ENCODE measurements at regions not wholly inside any gene's neighbourhood (a gene's known extent, or its start where the extent isn't known, plus 50 kb on each side); places are given as distances from the start of the nearest gene placed in this dataset.
"Not testable (repeated sequence)": the region's sequence is repeated elsewhere in the genome, so short reads cannot be mapped to it uniquely, and the experiment has no call there.

DNA sequence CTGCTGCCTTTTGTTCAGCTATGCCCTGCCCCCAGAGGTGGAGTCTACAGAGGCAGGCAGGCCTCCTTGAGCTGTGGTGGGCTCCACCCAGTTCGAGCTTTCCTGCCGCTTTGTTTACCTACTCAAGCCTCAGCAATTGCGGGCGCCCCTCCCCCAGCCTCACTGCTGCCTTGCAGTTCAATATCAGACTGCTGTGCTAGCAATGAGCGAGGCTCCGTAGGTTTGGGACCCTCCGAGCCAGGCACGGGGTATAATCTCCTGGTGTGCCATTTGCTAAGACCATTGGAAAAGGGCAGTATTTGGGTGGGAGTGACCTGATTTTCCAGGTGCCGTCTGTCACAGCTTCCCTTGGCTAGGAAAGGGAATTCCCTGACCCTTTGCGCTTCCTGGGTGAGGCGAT, 51.9 kb downstream of the DIPK2A start:
- H3K27ac ChIP-seq; H3K36me3 ChIP-seq; H3K27me3 ChIP-seq; H3K4me3 ChIP-seq; DNase-seq (ENCODE audit: low spot score in 2 of 2); H3K4me1 ChIP-seq: not testable (repeated sequence)
- 95 to 96% methylated on average over 10 to 11 of the region's 11 CpGs for WGBS, 2 donors
- H3K9me3 ChIP-seq = peaks cover 0 to 10% (median 0%) of the 10 kb centered on the region in 4 donors

DNA sequence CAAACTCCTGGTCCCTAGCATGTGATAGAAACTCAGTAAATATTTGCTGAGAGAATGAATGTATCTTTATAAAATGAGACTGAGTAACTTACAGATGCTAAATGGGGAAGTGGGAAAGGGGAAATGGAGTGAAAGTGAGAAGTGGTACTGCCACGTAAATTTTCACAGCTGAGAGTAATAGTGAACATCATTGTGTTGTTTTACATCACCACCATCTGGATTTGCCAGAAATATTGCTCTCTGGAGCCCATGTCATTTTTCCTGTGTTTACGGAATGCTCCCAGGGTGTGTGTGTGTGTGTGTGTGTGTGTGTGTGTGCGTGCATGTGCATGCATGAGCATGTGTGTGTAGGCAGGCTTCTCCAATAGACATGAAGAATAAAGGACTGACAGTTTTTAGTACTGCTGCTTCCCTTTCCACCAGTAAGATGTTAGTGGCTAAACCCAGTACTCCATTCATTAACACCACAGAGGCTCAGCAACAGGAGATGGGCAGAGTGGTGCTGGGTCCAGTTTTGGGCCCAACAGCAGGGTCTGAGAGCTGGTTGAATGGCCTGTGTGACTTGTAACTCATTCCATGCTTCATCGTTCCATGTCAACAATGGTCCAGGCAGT, 57.3 kb downstream of the DIPK2A start:
- 79 to 81% methylated on average over 4 of the region's 4 CpGs for WGBS, 2 donors
- H3K27me3 ChIP-seq = no peaks in the 10 kb centered on the region
- H3K9me3 ChIP-seq = no peaks in the 10 kb centered on the region

DNA sequence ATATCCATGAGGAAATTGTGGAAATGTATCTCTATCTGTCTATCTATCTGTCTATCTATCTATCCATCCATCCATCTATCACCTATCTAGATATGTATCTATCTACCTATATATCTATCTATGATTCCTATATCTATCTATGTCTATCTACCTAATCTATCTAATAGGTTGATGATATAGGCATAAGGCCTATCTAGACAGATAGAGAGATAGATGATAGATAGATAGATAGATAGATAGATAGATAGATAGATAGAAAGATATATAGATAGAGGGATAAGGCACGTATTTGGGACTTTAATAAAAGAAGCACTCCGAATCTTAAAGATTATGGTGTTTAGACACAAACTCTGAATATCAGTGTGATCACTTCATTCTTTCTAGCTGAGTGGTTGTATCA, 58.1 kb downstream of the DIPK2A start:
- H3K27me3 ChIP-seq = no peaks in the 10 kb centered on the region
- H3K36me3 ChIP-seq = no peaks in the 10 kb centered on the region
- no peak overlapping the region for H3K4me3 ChIP-seq
- no peaks in the 10 kb centered on the region for H3K4me1 ChIP-seq
- WGBS, 2 donors = 92 to 96% methylated on average over 2 of the region's 2 CpGs
- TF ChIP-seq EP300 (IDR thresholded peaks at IDR 0.05) (no peak), POLR2A (IDR thresholded peaks at IDR 0.05) (no peak)
- TF ChIP-seq, protein P1, sequence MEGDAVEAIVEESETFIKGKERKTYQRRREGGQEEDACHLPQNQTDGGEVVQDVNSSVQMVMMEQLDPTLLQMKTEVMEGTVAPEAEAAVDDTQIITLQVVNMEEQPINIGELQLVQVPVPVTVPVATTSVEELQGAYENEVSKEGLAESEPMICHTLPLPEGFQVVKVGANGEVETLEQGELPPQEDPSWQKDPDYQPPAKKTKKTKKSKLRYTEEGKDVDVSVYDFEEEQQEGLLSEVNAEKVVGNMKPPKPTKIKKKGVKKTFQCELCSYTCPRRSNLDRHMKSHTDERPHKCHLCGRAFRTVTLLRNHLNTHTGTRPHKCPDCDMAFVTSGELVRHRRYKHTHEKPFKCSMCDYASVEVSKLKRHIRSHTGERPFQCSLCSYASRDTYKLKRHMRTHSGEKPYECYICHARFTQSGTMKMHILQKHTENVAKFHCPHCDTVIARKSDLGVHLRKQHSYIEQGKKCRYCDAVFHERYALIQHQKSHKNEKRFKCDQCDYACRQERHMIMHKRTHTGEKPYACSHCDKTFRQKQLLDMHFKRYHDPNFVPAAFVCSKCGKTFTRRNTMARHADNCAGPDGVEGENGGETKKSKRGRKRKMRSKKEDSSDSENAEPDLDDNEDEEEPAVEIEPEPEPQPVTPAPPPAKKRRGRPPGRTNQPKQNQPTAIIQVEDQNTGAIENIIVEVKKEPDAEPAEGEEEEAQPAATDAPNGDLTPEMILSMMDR (IDR thresholded peaks at IDR 0.05) = no peak
- no peaks in the 10 kb centered on the region for H3K9me3 ChIP-seq
- DNase-seq (ENCODE audit: low spot score in 2 of 2) = no peak
- H3K27ac ChIP-seq = no peak overlapping the region

More for the DNA sequence above, 57.3 kb downstream of the DIPK2A start:
- peak in 1 of 2 donors; percentile 7 for DNase-seq (ENCODE audit: low spot score in 2 of 2)
- H3K4me1 ChIP-seq = no peaks in the 10 kb centered on the region
- no peak overlapping the region for H3K27ac ChIP-seq
- TF ChIP-seq, protein P1 (IDR thresholded peaks at IDR 0.05) = no peak
- TF ChIP-seq EP300 (IDR thresholded peaks at IDR 0.05) (peak in 1 of 2 donors; percentile 30), POLR2A (IDR thresholded peaks at IDR 0.05) (no peak)
- H3K36me3 ChIP-seq = no peaks in the 10 kb centered on the region
- H3K4me3 ChIP-seq = no peak overlapping the region

DNA sequence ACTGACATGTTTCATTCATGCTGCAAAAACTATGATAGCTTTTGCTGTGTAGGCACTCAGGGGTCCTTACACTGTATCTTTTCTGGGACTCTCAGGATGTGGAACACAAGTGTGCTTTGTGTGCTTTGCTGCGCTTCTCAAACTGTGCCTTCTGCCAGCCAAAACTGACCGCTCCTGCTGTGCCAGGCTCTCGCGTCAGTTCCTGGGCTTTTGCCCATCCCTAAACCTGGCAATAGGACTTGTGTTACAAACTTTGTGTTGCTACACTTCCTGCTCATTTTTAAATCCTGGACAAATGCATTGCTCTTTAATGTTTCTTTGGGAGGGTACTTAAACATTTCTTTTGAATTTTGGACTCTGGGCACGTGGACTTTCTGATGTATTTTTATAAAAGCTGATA, 60.3 kb downstream of the DIPK2A start:
- Histone ChIP-seq H3K27me3 (no peaks in the 10 kb centered on the region), H3K36me3 (no peaks in the 10 kb centered on the region), H3K9me3 (no peaks in the 10 kb centered on the region), H3K27ac (no peak overlapping the region), H3K4me3 (no peak overlapping the region), H3K4me1 (no peaks in the 10 kb centered on the region)
- TF ChIP-seq EP300 (IDR thresholded peaks at IDR 0.05) = no peak
- no peak for TF ChIP-seq POLR2A (IDR thresholded peaks at IDR 0.05)
- TF ChIP-seq, protein P1 (IDR thresholded peaks at IDR 0.05) = no peak
- 37 to 38% methylated on average over 5 of the region's 5 CpGs for WGBS, 2 donors
- DNase-seq (ENCODE audit: low spot score in 2 of 2) = no peak

DNA sequence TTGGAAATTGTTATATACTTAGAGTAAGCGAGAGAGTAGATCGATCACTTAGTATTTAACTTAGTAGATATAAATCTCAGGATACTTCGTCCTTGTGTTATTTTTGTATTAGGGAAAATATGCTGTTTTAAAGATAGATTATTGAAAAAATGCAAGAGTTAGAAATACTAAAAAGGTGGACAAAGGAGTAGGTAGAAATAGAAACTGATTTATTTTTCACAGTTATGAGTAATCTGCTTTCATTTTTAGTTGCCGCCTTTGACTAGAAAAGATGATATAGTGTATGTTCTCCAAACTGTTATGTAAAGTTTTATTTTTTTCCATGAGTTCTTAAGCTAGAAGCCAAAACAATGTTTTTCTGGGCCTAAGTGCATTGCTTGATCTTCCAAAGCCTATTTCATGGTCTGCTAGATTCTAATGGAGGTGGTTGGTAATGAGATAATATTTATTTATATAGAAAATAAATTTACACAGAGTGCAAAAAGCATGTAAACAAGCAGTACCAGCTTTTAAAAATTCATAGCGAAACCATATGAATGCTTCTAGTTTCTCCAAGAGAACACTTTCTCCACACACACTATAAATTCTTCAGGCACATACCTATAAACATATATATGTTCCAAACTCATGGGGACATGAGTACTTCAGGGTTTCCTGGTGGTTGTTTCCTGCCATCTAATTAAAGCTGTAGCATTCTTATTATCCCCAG, 61.1 kb downstream of the DIPK2A start:
- H3K4me3 ChIP-seq = no peak overlapping the region
- H3K27me3 ChIP-seq = no peaks in the 10 kb centered on the region
- H3K36me3 ChIP-seq = no peaks in the 10 kb centered on the region
- H3K4me1 ChIP-seq = no peaks in the 10 kb centered on the region
- H3K27ac ChIP-seq = no peak overlapping the region
- WGBS, 2 donors = 82 to 83% methylated on average over 5 of the region's 5 CpGs
- TF ChIP-seq EP300 (IDR thresholded peaks at IDR 0.05) (no peak), POLR2A (IDR thresholded peaks at IDR 0.05) (no peak)
- TF ChIP-seq, protein P1 (IDR thresholded peaks at IDR 0.05) = no peak
- DNase-seq (ENCODE audit: low spot score in 2 of 2) = no peak
- H3K9me3 ChIP-seq = no peaks in the 10 kb centered on the region

All from tibial nerve (tissue), 4 donors.